KBM-7 (cell line): ENCODE measurements at regions not wholly inside any gene's neighbourhood (a gene's known extent, or its start where the extent isn't known, plus 50 kb on each side); places are given as distances from the start of the nearest gene placed in this dataset.

Experiments
- DNase-seq: peaks from one replicate; pipeline ENCODE4 v3.0.0-alpha.2; 2015
- in situ Hi-C: fragments of 300-500 bp; cut with MboI; formaldehyde crosslinking; loops from 2 replicates; pipeline ENCODE4 v1.14.3; 2020; ENCODE audit warnings: low sequenced_read_pairs, low pct_unique_long_range_greater_than_20kb, mixed read lengths

DNA sequence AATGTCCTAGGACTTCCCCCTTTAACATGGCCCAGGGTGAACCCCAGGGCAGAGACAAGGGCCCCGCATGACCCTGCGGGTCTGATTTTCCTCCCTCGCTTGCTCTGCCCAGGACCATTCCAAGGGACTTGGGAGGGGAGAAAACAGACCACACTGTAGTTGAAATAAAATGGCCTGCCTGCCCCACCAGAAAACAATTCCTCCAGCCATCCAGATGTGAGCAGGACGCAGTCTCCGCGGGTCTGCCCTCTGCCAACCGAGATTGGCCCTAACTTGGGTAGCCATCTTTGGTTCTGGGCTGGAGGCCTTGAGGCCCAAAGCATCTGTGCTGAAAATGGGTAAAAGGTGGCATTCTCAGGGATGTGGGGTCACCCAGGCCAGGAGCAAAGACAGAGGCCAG lies 75.5 kb downstream of the RFLNA start:
- in situ Hi-C loops: no loop called here
- DNase-seq: no peak

DNA sequence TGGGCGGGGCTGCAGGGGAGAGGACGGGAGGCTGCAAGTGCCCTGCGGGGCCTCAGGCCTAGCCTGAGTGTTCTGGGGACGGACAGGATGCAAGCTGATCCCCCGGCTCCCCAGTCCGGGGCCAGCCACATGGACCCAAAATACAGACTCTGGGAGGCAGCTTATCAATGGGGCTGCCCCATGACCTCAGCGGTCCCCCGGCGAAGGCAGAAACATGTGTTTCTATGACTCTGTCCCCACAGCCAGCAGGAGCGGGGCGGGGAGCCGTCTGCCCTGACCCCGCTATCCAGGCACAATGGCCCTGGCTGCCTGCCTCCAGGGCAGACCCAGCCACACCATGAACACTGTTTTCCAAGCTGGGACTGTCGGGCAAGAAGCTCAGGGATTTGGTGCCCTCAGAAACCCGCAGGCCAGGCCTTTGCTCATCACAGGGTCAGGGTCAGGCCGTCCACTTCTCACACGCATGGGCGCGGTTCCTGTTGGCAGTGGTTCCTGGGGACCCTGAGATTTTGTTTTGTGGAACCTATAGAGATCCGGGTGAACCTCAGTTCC lies 75.0 kb downstream of the RFLNA start:
- no peak for DNase-seq
- in situ Hi-C loops: no loop called here

DNA sequence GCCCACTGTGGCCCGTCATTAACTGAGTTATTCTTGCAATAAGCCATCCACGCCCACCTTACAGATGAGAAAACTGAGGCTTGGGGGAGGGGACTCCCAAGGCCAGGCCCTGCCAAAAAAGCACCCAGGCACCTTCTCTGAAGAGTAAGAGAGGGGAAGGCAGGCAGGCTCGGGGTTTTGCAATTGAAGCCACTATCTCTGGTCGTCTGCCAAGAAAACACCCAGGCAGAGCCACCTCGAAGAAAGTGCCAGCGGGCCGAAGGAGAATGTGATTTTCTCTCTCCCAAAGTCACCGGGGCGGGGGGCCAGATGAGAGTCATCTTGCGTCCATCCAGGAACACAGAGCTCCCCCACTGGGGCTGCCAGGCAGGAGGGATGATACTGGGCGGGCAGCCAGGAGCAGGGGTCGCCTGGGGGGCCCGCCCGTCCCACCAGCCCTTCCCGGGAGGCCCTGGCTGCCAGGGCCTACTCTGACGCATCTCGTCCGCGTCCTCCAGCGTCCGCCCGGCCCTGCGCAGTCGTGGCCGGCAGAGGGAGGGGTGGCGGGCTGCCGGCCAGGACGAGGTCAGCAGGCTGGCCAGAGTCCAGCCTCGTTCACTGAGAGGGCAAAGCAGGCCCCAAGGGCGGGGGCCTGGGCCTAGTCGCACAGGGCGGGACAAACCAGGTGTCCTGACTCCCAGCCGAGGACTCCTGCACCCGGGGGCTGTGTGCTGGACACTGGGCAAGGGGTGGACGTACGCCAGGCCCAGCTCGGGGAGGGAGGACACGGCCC lies 74.3 kb downstream of the RFLNA start:
- in situ Hi-C loops: no loop called here
- DNase-seq: no peak

DNA sequence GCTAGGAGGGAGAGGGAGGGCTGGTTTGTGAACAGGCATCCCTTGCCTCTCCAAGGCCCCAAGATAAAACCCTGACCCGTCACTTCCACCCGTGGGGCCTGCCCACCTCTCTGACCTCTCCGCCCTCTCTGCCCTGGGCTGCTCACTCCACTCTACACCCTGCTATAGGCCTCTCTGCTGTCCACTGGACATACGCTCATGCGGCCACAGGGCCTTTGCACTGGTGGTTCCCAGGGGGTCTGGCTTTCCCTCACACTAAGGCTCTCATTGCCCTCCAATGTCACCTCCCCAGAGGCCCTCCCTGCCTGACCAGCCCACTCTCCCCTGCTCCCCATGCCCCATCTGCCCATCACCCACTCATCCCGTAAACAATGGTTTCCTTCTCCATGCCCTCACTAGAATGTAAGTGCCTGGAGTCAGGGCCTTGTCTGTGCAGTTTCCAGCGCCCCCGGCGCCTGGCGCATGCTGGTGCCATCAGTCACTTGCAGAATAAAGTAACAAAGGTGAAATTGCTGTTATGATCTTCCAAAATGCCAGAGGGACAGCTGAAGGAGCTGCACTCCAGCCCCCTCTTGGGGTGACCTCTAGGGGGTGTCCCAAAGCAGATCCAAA lies 73.6 kb downstream of the RFLNA start:
- DNase-seq: no peak
- in situ Hi-C loops: no loop called here

DNA sequence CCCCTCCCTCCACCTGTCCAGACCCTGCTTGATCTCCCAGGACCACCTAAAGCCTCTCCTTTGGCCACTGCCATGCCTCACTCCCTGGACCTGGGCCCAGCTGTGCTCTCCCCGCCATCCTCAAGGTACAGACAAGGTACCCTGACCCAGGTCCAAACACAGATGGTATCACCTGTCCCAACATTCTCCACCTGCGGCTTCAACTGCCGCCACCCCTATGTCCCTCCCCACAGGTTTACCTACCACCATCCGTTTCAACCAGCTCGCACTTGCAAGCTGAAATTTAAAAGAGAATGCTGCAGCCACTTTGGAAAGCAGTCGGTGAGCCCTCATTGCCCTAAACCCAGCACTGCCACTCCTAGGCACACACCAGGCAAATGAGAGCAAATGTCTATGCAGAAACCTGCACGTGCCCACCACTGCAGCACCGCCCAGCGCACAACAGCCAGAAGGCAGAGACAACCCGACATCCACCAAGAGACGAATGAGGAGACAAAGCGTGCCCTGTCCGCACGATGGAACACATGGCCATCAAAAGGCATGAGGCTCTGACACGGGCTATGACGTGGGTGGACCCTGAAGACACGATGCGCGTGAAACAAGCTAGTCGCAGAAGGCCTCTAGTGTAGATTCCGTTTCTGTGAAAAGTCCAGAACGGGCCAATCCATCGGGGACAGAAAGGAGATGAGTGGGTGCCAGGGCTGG lies 71.0 kb downstream of the RFLNA start:
- in situ Hi-C loops: no loop called here

More for the DNA sequence above, 71.0 kb downstream of the RFLNA start:
- no peak for DNase-seq
